ENCODE measurements at regions not wholly inside any gene's neighbourhood (a gene's known extent, or its start where the extent isn't known, plus 50 kb on each side); places are given as distances from the start of the nearest gene placed in this dataset.

DNA sequence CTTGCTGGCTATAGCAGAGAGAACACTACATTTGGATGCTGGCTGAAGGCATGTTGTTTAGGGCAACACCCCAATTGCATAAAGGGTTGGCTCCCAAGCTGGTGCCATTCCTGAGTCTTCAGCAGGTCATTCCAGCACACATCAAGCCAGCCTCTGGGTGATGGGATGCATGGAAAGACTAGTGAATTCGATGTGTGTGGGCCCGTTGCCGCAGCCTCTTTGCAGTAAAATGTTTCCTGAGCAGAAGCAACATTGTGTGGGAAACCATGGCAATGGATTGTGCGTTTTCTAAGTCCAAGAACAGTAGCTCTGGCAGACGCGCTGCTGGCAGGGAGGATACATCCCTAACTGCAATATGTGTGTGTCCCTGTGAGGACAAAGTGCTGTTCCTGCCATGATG, 142.4 kb upstream of the SLC24A3 start:
- TF ChIP-seq, protein P1, sequence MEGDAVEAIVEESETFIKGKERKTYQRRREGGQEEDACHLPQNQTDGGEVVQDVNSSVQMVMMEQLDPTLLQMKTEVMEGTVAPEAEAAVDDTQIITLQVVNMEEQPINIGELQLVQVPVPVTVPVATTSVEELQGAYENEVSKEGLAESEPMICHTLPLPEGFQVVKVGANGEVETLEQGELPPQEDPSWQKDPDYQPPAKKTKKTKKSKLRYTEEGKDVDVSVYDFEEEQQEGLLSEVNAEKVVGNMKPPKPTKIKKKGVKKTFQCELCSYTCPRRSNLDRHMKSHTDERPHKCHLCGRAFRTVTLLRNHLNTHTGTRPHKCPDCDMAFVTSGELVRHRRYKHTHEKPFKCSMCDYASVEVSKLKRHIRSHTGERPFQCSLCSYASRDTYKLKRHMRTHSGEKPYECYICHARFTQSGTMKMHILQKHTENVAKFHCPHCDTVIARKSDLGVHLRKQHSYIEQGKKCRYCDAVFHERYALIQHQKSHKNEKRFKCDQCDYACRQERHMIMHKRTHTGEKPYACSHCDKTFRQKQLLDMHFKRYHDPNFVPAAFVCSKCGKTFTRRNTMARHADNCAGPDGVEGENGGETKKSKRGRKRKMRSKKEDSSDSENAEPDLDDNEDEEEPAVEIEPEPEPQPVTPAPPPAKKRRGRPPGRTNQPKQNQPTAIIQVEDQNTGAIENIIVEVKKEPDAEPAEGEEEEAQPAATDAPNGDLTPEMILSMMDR (IDR thresholded peaks at IDR 0.05): no peak
- TF ChIP-seq POLR2A (IDR thresholded peaks at IDR 0.05): no peak

Measured in adrenal gland (tissue), 5 donors.